Epithelial cell of esophagus (primary cell): ENCODE measurements at regions not wholly inside any gene's neighbourhood (a gene's known extent, or its start where the extent isn't known, plus 50 kb on each side); places are given as distances from the start of the nearest gene placed in this dataset.

Experiments used
- DNase-seq: peaks from one replicate; pipeline ENCODE4 v3.0.0; 2010; ENCODE audit warnings: low read depth
- H3K4me3 ChIP-seq: 2 replicates; pipeline ENCODE4 v1.5.1; 2011; ENCODE audit warnings: mild to moderate bottlenecking, low read length, control low read depth
- CTCF ChIP-seq: IDR thresholded peaks from 2 replicates; pipeline ENCODE4 v1.5.1; 2011; ENCODE audit warnings: low read depth, mild to moderate bottlenecking, low read length, control low read depth, inconsistent platforms; ENCODE audit not compliant: insufficient read depth; ENCODE audit errors: missing control alignments

DNA sequence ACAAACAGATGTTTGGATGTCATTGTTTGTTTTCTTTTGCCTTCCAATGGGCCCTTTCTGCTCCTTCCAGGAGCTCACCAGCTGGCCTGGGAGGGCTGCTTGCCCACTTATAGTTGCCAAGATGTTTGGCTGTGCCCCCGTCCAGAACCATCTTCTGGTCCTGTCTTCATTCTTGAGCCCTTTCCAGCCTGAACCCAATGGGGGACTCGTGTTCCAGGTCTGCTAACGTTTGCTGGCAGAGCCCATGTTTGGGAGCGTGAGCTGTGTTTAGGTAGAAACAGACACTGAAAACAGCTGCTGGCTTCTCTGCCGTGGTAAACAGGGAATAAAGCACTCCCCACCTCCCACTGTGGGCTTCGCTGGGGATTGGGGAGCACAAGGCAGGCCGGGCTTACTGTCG, 83.2 kb upstream of the SYT13 start:
- no peak for TF ChIP-seq CTCF
- H3K4me3 ChIP-seq = no peak overlapping the region
- DNase-seq = no peak

DNA sequence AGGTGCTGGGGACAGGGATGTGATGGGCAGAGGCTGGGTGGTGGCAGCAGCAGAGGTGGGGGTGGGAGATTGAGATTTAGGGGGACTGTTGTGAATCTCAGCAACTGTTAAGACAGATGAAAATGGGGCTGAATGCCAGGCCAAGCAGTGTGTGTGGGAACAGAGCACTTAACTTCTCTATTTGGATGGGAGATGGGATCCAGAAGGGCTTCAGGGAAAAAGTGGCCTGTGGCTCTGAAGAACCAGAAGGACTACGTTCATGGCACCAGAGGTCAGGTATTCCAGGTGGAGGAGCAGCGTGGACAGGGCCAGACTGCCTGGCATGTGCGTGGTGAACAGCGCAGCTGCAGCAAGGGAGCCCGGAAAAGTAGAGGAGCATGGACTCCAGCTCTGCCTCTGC, 82.6 kb upstream of the SYT13 start:
- TF ChIP-seq CTCF = no peak
- no peak overlapping the region for H3K4me3 ChIP-seq
- DNase-seq = no peak

DNA sequence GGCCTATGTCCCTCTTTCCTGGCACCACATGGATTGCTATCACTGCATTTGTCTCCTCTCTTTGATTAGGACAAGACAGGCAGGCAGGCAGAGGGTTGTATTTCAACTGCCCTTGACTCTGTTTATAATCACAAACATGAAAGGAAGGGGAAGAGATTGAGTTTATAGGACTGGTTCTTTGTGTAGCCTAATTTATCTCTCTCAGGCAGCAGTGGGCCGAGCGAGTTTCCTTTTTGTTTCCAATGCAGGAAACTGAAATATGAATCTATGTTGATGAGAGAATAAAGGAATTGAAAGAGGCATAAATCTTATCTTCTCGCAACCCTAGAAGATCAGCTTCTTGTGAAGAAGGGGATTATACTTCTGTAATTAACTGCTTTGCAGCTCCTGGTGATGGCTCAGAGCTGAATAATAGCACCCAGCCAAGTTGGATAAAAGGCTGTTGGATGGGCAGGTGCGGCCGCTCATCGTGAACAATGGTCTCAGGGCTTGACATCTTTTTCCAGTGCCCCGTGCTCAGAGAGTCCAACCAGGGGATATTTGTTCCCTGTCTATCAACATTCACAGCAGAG, 80.6 kb upstream of the SYT13 start:
- H3K4me3 ChIP-seq = no peak overlapping the region
- TF ChIP-seq CTCF = no peak
- DNase-seq = no peak

GRCh38 chr11:45365961-45366618, 79.9 kb upstream of the SYT13 start:
- no peak overlapping the region for H3K4me3 ChIP-seq
- TF ChIP-seq CTCF = no peak
- no peak for DNase-seq

GRCh38 chr11:45362636-45363035, 76.5 kb upstream of the SYT13 start:
- no peak for DNase-seq
- no peak for TF ChIP-seq CTCF
- H3K4me3 ChIP-seq = no peak overlapping the region

GRCh38 chr11:45361551-45361950, 75.4 kb upstream of the SYT13 start:
- no peak for DNase-seq
- TF ChIP-seq CTCF = no peak
- H3K4me3 ChIP-seq = no peak overlapping the region

- no peak for TF ChIP-seq CTCF
- no peak overlapping the region for H3K4me3 ChIP-seq
- no peak for DNase-seq
Observed at GRCh38 chr11:45355706-45356041, 69.5 kb upstream of the SYT13 start.
